Stimulated activated naive CD4-positive, alpha-beta T cell treated with Interleukin-2 at 50 U/mL for 16 hours (primary cell): ENCODE measurements at regions not wholly inside any gene's neighbourhood (a gene's known extent, or its start where the extent isn't known, plus 50 kb on each side); places are given as distances from the start of the nearest gene placed in this dataset.
"Not testable (repeated sequence)": the region's sequence is repeated elsewhere in the genome, so short reads cannot be mapped to it uniquely, and the experiment has no call there.

ENCODE experiments used
- DNase-seq: peaks from one replicate; lab custom pipeline; 2025; lab: John Stamatoyannopoulos, UW

DNA sequence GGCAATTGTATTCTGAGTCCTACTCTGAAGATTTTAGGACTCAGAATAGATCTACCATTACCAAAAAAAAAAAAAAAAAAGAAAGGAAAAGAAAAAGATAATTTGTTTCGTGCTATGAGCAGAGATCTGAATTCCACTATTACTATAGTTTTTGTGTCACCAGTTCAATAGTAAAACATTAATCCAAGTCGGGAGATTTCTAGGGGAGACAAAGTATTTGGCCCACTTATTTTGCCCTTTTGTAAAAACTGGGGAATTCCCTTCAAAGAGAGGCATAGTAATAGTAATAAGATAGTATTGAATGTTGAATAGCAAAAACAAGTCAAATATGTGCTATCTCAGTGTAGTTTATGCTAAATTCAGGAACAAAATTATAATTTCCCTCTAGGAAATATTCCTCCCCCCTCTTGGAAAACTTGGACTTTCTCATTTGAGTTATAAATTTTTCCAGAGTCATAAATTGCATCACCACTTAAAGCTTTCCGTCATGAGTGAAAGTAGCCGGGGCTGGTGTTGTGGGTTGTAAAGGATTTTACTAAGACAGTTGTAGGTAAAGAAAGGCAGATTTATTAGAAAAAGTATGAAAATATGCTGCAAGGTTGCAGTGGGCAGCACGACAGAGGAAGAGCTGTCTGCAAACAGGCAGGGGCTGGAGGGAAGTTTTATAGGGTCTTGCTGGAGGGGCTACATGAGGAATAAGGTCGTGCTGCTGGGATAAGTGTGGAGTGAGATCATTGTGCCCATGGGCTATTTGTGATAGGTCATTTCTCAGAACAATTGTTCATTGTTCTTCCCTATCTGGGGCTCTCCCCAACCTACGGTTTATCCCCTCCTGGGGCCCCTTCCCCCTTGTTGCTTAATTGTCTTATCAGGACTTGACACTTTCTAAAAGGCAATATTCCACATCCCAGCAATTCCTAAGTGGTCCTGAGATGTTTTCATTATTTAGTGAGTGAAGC is 1009.9 kb downstream of the PLA2G4A start:
- DNase-seq, result no peak

DNA sequence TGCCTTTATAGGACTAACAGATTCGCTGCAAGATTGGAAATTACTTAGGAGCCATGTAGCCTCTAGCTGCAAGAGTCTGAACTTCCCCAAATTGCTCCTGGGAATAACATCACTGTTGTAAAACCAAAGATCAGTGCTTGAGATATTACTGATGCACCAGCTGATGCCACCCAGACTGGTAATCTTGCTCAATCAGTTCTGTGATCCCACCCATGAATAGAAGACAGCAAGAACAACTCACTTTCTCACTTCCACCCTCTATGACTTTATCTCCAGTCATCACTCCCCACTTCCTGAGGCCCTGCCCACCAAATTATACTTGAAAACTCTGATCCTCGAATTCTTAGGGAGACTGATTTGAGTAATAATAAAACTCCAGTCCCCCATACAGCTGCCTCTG is 1011.1 kb downstream of the PLA2G4A start:
- DNase-seq, result no peak

DNA sequence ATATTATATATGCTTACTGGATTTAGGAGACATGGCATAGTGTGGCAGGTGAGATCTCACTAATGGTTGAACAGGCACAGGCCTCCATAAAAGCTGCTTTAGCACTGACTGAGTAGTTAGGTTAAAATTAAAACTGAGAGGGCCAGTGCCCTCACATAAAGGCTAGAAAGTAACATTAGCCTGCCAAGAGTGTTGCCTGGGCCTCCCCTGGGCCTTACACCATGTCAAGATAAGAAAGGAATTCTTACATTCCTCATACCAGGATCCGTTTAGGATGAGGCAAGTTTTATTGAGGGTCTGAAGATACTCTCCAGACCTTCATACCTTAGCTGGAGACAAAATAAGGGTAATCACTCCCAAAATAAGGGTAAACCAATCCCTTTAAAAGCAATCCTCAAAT is 1011.8 kb downstream of the PLA2G4A start:
- DNase-seq, result no peak

DNA sequence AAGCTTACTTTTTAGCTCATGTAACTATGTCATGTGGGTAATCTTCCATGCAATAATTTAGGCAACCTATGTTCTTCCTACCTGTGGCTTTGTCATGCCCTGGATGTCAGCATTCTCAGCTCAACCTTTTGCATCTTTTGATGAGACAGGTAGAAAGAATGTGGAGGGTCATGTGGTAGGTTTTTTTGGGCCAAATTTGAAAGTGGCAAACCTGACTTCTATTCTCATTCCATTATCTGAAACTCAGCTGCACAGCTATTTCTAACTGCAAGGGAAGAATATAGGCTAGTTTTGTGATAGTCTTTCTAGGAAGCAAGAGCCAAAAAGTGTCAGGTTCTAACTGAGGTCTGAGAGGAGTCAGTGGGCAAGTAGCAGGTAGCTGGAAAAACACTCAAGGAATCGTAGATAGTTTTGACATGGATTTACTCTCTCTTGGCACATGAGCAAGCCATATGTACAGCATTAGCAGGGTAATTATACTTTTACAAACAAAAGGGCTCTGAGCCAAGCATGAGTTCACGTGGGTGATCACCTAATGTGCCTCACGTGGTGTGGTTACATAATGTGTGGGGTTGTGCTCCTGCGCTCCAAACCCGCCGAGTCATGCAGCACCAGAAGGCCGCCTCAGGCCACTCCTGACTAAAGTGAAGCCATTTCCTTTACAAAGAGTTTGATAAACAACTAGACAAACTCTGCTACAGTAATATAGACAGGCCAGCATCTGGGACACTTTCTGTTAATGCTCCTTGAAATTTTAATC is 1013.8 kb downstream of the PLA2G4A start:
- no peak for DNase-seq

DNA sequence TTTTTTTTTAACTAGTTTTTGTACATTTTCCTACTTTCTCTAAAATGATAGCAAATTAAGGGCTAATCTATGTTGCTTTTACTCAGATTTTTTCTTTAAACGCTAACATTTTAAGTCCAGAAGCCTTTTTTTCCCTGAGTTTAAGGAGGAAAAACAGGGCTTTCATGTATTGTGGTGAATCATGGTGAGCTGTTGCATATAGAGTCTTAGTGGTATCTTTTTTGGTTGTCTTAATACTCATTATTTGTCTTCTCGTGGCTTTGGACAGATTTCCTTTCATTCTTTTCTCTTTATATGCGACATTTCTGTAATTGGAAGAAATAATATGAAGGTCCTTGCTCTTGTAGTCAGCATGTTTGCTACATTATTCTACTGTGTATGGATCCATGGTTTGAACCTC is 1015.6 kb downstream of the PLA2G4A start:
- DNase-seq, result no peak

DNA sequence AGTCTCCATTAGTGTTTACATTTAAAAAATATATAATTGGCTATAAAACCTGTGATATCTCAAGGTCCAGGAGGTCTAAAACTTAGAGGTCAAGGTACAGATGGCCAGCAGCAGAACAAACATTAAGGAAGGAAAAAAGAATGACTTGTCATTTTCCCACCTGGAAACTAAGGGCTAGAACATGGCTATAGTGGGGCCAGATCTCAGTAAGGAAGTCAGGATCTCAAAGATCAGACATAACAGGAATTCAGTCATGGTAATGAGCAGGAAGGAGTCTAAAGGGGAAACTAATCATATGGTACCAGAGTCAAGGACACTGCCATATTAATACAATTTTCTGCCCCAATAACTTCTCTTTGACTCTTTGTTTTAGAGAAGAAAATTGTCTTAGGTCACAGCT is 1018.8 kb downstream of the PLA2G4A start:
- DNase-seq, result no peak

DNA sequence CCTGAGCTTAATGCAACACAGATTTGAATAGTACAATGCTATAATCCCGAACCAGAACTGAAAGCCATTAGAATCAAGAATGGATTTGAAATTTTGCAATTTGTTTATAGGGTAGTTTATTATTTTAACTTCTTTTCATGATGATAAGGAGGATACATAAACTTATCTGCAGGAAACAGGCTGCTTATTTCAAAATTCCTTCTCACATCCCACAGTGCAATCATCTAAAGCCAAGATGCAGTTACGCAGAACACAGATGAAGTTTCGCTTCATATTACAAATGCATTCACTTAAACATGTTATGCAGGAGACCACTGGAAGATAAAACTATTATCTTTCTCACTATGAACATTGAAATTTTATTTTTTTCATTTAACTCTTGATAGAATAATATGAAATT is 1019.6 kb downstream of the PLA2G4A start:
- DNase-seq, result no peak

DNA sequence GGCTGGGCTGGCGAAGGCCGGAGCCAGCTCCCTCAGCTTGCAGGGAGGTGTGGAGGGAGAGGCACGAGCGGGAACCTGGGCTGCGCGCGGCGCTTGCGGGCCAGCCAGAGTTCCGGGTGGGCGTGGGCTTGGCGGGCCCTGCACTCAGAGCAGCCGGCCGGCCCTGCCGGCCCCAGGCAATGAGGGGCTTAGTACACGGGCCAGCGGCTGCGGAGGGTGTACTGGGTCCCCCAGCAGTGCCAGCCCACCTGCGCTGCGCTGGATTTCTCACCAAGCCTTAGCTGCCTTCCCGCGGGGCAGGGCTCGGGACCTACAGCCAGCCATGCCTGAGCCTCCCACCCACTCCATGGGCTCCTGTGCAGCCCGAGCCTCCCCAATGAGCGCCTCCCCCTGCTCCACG is 1021.4 kb downstream of the PLA2G4A start:
- not testable (repeated sequence) for DNase-seq

DNA sequence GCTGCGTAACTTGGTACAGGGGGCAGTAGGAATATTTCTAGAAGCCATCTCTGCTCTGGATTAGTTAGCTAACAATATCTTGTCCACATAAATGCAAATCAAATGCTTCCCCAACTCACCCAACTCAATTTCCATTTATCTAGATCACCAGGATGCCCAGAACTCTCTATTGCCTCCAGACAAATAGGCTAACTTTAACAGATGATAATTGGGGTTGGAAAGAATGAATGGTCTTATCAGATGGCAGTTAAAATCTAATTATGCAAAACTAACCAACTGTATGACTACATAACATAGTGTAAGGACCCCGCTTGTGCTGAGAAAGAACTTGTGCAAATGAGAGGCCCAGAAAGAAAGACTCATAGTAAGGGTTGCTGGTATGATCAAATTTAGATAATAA is 1024.8 kb downstream of the PLA2G4A start:
- DNase-seq, result no peak

DNA sequence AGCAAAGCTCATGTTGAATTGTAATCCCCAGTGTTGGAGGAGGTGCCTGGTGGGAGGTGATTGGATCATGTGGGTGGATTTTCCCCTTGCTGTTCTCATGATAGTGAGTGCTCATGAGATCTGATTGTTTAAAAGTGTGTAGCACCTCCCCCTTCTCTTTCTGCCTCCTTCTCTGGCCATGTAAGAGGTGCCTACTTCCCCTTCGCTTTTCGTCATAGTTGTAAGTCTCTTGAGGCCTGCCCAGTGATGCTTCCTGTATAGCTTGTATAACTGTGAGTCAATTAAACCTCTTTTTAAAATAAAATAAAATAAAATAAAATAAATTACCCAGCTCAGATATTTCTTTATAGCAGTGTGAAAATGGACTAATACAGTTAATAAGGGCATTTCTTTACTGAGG is 1025.7 kb downstream of the PLA2G4A start:
- no peak for DNase-seq

DNA sequence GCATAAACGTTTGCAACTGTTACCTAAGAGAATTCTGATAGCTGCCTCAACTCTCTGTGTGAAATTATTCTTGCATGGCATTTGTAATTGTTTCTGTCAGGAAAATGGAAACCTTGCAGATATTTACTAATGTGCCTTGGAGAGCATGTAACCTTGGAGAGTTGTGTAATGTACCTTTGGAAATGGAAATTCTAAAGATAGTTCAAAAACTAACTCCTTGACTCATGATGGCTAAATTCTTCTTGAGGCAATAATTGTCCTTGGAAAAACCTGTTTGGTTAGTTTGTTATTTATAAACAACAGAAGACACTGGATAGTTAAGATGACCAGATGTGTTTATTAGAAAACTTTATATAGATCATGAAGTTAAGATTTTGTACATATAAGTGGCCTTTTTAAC is 1033.8 kb downstream of the PLA2G4A start:
- no peak for DNase-seq

DNA sequence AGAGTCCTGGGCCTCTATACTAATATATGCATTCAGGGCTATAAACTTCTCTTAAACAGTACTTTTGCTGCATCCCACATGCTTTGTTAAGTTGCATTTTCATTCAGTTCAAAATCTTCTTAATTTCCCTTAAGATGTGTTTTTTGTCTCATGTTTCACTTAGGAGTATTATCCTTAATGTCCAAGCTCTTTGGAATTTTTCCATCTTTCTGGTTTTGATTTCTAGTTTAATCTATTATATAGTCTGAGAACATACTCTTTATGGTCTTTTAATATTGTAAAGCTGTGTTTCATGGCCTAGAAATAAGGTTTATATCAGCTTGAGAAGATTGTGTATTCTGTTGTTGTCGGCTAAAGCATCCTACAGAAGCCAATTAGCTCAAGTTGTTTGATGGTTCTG is 1041.8 kb downstream of the PLA2G4A start:
- DNase-seq, result no peak

DNA sequence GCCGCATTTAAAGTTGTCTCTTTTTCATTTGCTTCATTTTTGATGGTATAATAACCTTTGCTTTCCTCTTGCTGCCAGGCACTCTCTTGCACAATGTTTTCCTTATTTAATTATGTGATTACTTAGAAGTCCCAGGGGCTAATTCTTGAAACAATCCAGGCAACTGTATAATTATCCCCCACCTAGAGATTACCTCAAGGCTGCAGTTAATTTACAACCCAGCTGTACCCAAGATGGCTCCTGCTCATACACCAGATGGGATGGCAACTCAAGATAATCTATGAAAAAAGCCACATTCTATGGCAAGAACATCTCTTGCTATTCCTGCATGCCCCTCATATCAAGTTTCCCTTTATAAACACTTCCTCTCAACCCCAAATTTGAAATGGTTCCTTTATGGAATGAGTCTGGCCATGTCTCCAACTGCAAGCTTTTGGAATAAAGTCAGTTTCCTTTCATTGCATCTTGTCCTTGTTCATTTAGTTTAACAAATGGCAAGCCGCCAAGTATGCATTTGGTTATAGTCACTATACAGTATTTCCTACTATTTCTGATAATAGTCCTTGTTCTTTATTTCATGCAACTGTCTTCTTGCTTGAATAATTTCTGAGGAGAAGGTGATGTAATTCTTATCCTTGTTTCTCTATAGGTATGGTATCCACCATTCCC is 1042.6 kb downstream of the PLA2G4A start:
- no peak for DNase-seq

DNA sequence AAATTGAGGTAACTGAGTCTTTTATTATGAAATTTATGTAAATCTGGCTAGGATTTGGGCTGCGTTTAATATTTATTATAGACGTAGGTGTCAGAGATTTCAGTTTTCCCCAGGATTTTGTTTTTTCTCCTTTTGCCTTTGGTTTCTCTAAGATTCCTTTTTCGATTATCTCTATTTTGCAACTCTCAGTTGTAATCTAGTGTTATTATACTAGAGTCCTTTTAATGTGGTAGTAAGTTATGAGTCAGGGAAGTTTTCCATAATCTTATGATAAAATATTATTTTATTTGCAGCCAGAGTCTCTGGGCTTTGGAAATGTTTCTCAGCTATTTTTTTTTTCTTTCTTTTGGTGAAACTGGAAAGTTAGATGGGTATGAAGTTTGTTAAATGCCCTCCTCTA is 1043.8 kb downstream of the PLA2G4A start:
- no peak for DNase-seq

DNA sequence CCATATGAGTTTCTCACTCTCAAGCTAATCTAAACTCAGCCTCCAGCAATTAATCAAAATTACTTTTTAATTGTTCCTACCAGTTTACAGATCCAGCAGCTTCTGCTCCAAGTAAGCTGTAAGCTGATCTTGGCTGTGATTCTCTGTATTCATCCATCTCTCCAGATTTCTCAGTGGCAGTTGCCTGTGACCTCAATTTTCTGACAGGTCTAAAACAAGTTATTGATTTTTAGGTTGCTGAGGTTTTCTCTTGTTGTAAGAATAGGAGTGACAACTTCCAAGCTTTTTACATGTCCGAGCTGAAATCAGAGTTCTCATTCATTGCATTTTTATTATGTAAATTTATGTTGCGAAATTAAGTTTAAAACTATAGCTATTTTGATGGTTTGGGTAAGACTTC is 1044.4 kb downstream of the PLA2G4A start:
- DNase-seq, result no peak

DNA sequence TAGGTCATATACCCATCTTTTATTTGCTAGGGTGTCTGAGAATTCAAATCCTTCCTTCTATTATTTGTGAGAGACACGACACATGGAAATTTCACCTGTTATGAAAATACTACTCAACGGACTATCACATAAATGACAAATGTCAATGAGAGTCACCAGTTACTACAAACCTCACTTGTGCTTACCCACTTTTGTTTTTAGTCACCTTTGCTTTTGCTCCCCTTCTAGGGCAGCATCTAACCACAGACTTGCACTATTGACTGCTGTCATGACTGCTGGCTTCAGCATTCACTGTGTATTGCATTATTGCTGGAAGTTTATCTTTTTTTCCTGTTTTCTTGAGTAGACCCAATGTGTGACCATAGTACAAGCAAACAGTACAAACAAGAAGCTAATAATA is 1048.0 kb downstream of the PLA2G4A start:
- no peak for DNase-seq

DNA sequence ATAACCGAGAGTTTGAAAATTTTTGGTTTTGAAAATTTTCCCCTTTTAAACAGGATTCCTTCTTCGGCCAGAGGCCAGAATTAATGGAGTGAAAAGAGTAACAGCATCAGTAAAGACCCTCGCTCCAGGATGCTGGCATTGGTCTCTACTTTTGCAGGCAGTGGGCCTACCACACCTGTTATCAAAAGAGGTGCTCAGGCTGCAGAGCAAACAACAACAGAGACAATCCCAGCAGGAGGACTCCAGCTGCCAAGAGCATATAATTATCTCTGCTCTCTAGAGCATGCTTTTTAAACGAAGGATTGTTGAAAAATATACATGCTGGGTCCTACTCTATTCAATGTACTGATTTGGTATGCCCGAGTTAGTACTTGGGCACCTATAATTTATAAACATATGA is 1048.5 kb downstream of the PLA2G4A start:
- no peak for DNase-seq

DNA sequence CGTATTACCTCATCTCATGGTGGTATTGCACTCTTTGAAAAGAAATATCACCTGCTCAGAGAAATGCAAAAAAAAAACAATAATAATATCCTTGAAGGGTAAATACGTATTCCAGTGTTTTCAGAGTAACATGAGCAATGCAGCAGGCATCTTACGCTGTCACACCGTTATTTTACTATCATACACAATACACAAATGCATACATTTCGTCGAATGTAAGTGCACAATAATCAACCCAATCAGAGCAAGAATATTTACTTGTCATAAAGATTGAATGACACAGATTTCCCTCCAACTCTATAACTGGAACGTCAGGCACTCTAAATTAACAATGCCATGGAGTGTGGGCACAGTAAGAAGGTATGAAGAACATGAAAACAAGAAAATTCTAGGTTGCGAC is 1050.1 kb downstream of the PLA2G4A start:
- no peak for DNase-seq

DNA sequence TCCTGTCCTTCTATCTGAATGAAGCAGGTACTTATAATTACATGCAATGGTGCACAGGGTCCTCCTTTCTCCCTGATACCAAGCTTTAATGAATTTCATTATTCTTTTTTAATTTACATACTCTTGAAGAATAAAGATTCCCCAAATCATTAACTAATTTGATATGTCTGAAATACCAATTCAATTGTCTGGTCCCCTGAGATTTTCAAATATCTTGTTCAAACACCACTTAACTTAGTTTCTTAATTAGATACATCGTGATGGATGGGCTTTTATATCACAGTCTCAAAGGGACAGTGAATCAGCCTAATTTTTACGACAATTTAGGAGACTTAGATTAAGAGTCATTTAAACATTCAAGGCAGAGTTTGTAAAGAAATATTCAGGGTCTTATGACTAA is 1054.6 kb downstream of the PLA2G4A start:
- no peak for DNase-seq

DNA sequence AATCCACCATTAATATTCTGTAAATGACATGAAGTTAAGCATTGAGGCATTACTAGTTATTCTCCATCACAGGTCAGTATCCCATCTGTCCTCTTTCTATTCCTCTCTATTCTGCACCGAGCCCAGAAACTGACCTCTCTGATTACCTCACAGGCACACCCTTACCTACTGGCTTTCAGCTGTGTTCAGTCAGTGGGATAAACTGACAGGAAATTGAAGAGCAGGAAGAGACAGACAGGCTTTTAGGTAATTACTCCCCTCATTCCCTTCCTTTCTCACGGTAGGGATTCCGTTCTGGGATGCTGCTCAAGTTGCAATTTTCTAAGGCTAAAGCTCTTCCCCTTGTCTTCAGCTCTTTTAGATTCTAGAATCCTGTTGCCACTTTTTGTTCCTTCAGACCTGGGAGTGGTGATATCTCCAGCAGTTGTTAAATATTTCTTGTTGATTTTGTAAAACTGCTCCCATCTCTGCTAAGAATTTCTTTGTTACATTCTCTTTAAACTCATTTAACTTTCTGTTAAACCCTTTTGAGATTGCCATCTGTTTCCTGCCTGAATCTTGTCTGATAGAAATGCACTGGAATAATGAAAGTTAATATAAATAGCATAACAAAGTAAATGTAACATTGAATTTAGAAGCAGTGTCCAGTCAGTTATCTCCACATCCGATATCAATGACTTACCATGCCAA is 1063.4 kb downstream of the PLA2G4A start:
- no peak for DNase-seq

DNA sequence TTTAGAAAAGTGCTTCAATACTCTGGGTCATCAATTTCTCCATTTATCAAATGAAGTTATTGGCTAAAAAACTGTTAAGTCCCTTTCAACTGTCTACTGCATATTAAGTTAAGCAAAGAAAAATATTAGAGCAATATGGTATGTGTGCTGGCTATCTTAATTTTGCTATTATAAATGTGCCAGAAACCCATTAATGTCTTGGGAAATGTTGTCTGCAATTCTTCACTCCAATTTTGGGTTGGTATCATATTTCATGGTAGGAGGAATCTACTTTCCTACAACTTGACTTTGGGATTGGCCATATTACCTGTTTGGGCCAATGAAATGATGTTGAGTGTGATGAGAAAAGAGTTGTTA is 1063.9 kb downstream of the PLA2G4A start:
- no peak for DNase-seq

DNA sequence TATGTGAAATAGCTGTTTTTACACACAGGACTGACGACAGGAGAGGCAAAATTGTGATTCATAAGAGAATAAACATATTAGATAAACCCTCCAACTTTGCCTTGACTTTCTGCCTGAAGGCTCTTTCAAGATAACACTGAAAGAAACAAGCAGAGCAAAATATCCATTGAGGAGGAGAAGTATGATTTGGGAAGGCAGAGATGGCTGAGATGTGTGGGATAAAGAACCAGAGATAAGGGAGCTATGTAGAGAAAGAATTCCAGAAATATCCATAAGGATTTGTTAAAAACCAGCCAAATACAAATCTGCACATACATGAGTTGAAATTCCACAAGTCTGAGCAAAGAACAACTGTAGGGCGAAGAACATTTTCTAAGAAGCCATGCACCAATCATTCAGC is 1064.7 kb downstream of the PLA2G4A start:
- DNase-seq, result no peak
